HG03558 (cell line): ENCODE measurements at regions not wholly inside any gene's neighbourhood (a gene's known extent, or its start where the extent isn't known, plus 50 kb on each side); places are given as distances from the start of the nearest gene placed in this dataset.

Experiments
- ATAC-seq: cut with Tn5 transposase; IDR thresholded peaks from one replicate; pipeline ENCODE4 v1.9.1; 2021; ENCODE audit warnings: moderate number of reproducible peaks; ENCODE audit not compliant: unreplicated experiment; ENCODE audit errors: extremely low read depth

GRCh38 chr5:165157219-165157618 is 1651.8 kb downstream of the MAT2B start:
- no peak for ATAC-seq

DNA sequence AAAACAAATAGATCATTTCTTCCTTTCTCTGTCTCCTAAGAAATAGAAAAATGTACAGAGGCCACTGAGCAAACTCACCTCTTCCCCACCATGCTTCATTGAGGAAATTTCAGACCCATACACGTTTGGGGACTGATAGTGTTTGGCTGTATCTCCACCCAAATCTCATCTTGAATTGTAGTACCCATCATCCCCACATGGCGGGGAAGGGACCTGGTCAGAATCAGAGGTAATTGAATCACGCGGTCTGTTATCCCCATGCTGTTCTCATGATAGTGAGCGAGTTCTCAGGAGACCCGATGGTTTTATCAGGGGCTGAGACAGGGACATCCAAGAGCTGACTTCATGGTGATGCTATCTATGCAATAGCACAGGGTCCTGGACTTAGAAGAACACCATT is 1655.8 kb downstream of the MAT2B start:
- no peak for ATAC-seq

DNA sequence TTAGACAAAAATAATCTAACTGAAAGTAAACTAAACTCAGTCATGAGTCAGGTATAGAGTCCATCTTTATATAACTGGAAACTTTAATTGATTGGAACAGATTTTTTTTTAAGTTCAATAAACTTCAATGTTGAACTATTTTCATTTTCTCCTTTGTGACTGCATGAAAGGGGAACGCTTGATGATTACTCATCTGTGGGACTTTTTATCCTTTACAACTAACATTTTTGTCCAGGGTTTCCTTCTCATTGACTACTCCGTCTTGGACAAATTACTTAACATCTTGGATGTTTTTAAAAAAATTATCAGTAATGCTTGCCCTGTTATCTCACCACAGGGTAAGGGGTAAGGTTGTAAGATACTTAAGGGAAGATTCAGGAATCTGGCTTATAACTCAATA is 1658.4 kb downstream of the MAT2B start:
- no peak for ATAC-seq

DNA sequence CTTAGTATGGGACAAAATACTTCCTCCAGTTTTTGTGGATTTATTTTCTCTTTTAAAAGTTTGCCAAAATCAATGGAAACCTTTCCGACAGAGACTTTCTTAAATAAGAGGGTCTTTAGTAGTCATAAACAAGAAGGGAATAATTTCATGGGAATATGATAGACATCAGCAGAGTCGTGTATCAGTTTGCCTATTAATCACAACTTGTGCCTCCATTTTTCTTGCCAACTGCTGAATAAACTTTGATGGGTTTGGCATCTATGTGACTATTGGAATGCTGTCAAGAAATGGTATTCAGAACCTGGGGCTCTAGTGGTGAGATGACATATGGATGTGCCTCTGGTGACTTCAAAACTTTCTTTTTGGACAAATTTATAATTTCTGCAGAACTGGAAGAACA is 1668.2 kb downstream of the MAT2B start:
- no peak for ATAC-seq

GRCh38 chr5:165175041-165175440 is 1669.6 kb downstream of the MAT2B start:
- ATAC-seq, result no peak

DNA sequence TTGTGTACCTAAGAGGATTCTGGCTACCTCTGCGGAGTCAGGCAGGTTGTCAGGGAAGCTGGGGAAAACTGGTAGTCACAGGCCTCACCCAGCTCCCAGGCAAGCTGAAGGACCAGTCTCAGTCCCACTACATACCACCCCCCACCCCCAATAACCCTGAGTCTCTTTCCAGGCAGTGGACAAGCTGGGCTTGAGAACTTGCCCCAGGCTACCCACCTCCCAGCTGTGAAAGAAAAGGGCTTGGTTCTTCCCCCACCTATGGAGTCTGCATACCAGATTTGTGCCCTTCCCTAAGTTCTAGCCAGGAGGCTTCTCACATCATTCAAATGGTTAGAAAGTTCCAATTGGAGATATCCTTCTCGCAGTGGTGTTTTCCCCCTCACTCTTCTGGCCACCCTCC is 1678.8 kb downstream of the MAT2B start:
- ATAC-seq, result no peak

GRCh38 chr5:165185716-165186115 is 1680.3 kb downstream of the MAT2B start:
- no peak for ATAC-seq

DNA sequence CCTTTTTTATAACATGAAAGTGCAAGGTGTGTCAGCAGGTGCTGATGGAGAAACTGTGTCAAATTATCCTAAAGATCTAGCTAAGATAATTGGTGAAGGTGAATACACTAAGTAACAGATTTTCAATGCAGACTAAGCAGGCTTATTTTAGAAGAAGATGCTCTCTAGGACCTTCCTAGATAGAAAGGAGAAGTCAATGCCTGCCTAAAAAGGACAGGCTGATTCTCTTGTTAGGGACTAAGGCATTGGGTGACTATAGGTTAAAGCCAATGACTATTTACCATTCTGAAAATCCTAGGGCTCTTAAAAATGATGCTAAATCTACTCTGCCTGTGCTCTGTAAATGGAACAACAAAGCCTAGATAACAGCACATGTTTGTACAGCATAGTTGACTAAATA is 1682.4 kb downstream of the MAT2B start:
- no peak for ATAC-seq

DNA sequence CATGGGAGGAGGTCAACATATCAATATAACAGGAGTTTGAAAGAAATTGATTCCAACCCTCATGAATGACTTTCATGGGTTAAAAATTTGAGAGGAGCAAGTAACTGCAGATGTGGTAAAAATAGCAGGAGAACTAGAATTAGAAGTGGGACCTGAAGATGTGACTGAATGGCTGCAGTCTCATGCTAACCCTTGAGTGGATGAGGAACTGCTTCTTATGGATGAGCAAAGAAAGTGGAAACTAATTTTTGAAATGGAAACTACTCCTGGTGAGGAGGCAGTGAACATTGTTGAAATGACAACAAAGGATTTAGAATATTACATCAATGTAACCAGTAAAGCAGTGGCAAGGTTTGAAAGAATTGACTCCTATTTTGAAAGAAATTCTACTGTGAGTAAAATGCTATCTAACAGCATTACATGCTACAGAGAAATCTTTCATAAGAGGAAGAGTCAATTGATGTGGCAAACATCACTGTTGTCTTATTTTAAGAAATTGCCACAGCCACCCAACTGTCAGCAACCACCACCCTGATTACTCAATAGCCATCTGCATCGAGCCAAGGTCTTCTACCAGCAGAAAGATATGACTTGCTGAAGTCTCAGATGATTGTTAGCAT is 1683.2 kb downstream of the MAT2B start:
- ATAC-seq, result no peak

GRCh38 chr5:165196961-165197360 is 1691.5 kb downstream of the MAT2B start:
- ATAC-seq, result no peak

DNA sequence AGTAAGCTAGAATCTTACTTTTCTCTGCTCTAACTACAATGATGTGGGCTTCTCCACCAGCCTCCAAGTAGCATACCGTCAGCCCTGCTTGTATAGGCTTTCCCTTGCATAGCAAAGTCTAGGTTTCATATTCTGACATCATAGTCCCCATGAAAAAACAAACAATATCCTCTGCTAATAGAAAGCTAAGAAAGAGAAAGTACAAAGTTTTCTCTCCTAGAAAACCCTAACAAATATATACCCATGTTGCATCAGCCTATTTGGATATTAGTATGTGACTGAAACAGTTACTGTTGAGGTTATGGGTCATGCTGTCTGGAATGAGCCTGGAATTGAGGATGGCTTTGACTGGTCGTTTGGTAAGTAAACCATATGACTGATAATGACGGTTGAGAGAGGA is 1696.0 kb downstream of the MAT2B start:
- no peak for ATAC-seq

GRCh38 chr5:165201771-165202518 is 1696.5 kb downstream of the MAT2B start:
- ATAC-seq, result no peak

DNA sequence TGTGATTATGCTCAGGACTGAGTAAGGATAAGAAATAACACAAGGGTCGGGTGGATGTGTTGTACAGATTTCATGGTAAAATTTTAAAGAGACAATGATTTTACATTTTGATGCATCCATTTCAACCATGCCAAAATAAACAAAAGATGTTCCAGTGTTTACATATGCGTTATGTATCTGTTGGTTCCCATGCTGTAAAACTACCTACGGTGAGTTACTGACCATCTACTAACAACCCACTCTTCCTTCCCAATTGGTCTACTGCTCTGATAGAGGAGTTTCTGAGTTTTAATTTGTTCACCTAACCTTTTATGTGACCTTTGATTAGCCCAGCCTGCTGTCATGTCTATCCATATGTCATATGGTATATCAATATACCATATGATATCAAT is 1697.1 kb downstream of the MAT2B start:
- ATAC-seq, result no peak

DNA sequence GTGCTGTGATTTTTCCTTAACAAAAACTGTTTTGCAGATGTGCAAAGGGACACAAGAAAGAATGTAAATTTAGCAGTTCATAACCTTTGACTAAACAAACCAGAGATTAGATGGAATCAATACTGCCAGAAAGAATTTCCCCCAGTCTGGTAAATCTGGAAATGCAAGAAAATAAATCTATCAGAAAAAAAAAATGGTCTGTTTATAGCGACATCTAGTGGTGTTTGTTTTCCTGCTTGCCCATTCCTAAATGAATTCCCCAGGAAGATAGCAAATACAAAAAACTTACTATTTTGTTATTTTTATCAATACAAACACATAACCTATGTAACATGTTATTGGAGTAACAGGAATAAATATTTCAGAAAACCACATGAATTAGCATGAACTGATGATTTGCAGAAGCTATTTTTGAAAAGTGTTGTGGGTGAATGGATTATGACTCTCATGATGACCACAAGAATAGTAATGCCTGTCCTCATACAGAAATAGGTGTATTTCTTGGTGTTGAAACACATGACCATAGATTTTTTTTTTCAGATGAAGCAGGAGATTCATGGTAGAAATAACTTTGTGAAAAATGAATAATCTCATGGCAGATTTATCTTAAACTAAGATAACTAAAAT is 1703.8 kb downstream of the MAT2B start:
- ATAC-seq, result no peak

DNA sequence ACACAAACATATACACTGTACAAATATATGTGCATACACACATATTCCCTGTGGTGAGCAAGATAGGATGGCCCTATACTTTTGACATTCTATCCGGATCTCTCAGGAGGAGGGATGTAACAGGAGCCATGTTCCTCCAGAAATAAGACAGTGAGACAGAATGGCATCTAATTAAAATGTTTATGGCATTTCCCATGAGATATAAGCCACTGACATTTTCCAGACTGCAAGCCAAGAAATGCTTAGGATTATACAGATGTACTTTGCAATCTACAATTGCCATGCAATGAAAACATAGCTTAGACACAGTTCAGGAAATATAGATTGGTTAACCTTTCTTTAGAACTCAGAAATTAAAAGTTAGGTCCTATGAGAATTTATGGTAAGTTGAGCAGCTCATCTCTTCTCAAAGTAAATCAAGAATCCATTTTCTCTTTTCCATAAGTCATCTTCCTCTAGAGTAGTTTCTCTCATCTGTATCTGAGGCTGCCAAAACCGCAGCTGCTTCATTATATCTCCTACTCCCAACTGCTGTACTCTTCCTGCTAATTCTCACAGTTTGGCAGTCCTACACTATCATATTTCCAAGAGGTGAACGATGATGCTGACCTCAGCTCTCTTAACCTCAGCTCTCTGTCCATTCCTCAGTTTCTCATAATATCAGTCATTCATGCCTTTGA is 1719.1 kb downstream of the MAT2B start:
- no peak for ATAC-seq

GRCh38 chr5:165227515-165227914 is 1722.1 kb downstream of the MAT2B start:
- ATAC-seq, result no peak

- no peak for ATAC-seq
These were observed 1722.8 kb downstream of the MAT2B start for GRCh38 chr5:165228184-165228583.

DNA sequence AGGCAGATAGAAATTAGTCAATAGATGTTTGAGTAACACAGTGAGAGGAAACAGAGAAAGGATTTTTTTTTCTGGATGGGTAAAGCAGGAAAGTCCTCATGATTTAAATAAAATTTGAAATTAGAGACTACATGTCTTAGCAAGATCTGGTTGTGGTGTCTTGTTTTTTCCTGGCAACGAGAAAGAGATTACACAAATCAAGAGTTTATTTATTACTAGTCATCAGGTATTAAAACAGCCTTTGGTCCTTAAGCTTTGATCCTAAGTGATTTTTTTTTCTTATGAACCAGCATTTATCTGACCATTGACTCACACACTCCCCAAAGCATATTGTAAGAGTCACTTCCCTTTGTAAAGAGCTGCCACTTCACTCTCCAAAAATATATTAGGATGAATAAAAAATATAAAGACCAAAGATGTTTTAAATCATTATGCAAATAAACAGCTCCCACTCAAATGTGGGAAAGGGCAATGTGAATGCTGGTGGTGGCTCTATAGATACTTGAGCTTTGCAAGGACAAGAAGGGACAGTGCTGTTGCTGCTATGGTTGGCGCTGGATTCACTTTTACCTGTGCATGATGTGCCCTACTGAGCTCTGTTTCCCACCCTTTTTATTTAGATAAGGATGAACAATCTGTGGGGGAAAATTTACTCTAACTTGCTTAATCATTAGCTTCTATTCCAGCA is 1726.5 kb downstream of the MAT2B start:
- ATAC-seq, result no peak

DNA sequence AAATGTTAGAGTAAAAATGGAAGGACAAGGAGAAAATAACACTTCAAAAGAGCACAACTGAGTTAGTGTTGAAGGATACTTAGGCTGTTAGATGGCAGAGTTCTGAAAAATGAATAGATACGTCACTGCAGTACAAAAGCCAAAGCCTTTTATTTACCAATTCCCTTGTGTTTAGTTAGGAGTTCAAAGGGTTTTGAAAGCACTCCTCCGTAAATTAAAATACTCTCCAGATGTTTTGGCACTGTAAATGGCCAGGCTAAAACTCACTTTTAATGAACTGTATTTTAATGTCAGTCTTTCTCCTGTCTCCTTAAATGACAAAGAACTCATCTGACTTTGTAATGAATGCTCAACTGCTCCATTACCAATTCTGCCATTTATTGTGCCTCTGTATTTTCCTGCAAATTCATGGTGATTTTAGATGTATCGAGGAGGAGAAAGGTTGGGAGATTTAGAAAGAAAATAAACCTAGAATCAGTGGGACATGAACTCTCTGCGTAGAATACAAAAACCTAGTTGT is 1727.2 kb downstream of the MAT2B start:
- no peak for ATAC-seq

DNA sequence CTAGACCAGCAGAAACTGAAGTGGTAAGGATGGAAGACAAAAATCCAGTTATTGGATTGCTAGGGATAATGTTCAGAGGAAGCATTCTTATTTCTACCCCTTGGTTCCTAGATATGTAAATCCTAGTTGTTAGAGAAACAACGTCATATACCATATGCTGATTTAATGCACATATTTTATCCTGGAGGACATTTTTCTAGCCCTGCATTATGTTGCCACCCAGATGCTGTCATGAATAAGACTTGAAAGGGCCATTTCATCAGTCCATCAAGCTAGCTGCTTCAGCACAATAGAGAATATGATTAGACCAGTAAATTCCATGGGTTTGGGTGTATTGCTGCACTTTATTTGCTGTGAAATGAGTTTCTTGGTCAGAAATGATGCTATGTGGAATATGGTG is 1736.4 kb downstream of the MAT2B start:
- no peak for ATAC-seq
